ENCODE measurements at regions not wholly inside any gene's neighbourhood (a gene's known extent, or its start where the extent isn't known, plus 50 kb on each side); places are given as distances from the start of the nearest gene placed in this dataset.

- Histone ChIP-seq H3F3A (ENCODE audit: insufficient read depth, low read length, poor library complexity, severe bottlenecking) (no peaks in the 10 kb centered on the region), H2AFZ (ENCODE audit: low read depth, low read length) (no peak overlapping the region), H3K4me3 (ENCODE audit: low read length) (no peak overlapping the region), H3K9me3 (ENCODE audit: low read length) (no peaks in the 10 kb centered on the region), H4K20me1 (ENCODE audit: insufficient read depth) (no peaks in the 10 kb centered on the region), H3K4me2 (ENCODE audit: low read length) (no peak overlapping the region), H3K36me3 (ENCODE audit: insufficient read depth, low read length) (no peaks in the 10 kb centered on the region), H3K27ac (ENCODE audit: low read length) (no peak overlapping the region), H3K9me2 (ENCODE audit: insufficient read depth, low read length) (no peaks in the 10 kb centered on the region), H3K79me2 (replicated peaks; ENCODE audit: insufficient read depth, low read length) (no peaks in the 10 kb centered on the region), H3K27me3 (ENCODE audit: insufficient read depth, low read depth, low read length) (no peaks in the 10 kb centered on the region), H3K9ac (ENCODE audit: low read length) (no peak overlapping the region)
- no peak for TF ChIP-seq CTCF (IDR thresholded peaks at IDR 0.05; ENCODE audit: poor library complexity, severe bottlenecking)
- no peak for TF ChIP-seq MXI1 (conservative IDR thresholded peaks at IDR 0.05; ENCODE audit: poor library complexity, severe bottlenecking)
- TF ChIP-seq EP300 (conservative IDR thresholded peaks at IDR 0.05; ENCODE audit: poor library complexity, severe bottlenecking): no peak
- no peak for TF ChIP-seq TAF1 (IDR thresholded peaks at IDR 0.05; ENCODE audit: low read depth)
- TF ChIP-seq EZH2 (IDR thresholded peaks at IDR 0.05; ENCODE audit: borderline replicate concordance, insufficient read depth, low read length, poor library complexity, severe bottlenecking): no peak
- no peak for TF ChIP-seq POLR2AphosphoS5 (IDR thresholded peaks at IDR 0.05)
- no peak for TF ChIP-seq SMC3 (conservative IDR thresholded peaks at IDR 0.05; ENCODE audit: poor library complexity)
- no peak for TF ChIP-seq RAD21 (conservative IDR thresholded peaks at IDR 0.05)
- no peak for TF ChIP-seq REST (IDR thresholded peaks at IDR 0.05; ENCODE audit: borderline replicate concordance)
Observed at GRCh38 chr7:42694894-42695507, 216.9 kb downstream of the C7orf25 start.

GRCh38 chr7:42693722-42694121 is 218.1 kb downstream of the C7orf25 start:
- no peaks in the 10 kb centered on the region for H3K36me3 ChIP-seq (ENCODE audit: insufficient read depth, low read length)
- no peak overlapping the region for H2AFZ ChIP-seq (ENCODE audit: low read depth, low read length)
- H3F3A ChIP-seq (ENCODE audit: insufficient read depth, low read length, poor library complexity, severe bottlenecking): no peaks in the 10 kb centered on the region
- H3K9me2 ChIP-seq (ENCODE audit: insufficient read depth, low read length): no peaks in the 10 kb centered on the region
- H4K20me1 ChIP-seq (ENCODE audit: insufficient read depth): no peaks in the 10 kb centered on the region
- no peak overlapping the region for H3K4me3 ChIP-seq (ENCODE audit: low read length)
- no peak overlapping the region for H3K4me2 ChIP-seq (ENCODE audit: low read length)
- H3K9ac ChIP-seq (ENCODE audit: low read length): no peak overlapping the region
- TF ChIP-seq EP300 (conservative IDR thresholded peaks at IDR 0.05; ENCODE audit: poor library complexity, severe bottlenecking) (no peak), RAD21 (conservative IDR thresholded peaks at IDR 0.05) (no peak), CTCF (IDR thresholded peaks at IDR 0.05; ENCODE audit: poor library complexity, severe bottlenecking) (no peak), TAF1 (IDR thresholded peaks at IDR 0.05; ENCODE audit: low read depth) (no peak), POLR2AphosphoS5 (IDR thresholded peaks at IDR 0.05) (no peak), MXI1 (conservative IDR thresholded peaks at IDR 0.05; ENCODE audit: poor library complexity, severe bottlenecking) (no peak), SMC3 (conservative IDR thresholded peaks at IDR 0.05; ENCODE audit: poor library complexity) (no peak)
- H3K27me3 ChIP-seq (ENCODE audit: insufficient read depth, low read depth, low read length): no peaks in the 10 kb centered on the region
- H3K27ac ChIP-seq (ENCODE audit: low read length): no peak overlapping the region
- H3K9me3 ChIP-seq (ENCODE audit: low read length): no peaks in the 10 kb centered on the region
- H3K79me2 ChIP-seq (replicated peaks; ENCODE audit: insufficient read depth, low read length): no peaks in the 10 kb centered on the region

Data from neural cell (in vitro differentiated cells).